Type B pancreatic cell (in vitro differentiated cells): ENCODE measurements at regions not wholly inside any gene's neighbourhood (a gene's known extent, or its start where the extent isn't known, plus 50 kb on each side); places are given as distances from the start of the nearest gene placed in this dataset.

Experiments used
- DNase-seq: peaks from one replicate; pipeline ENCODE4 v3.0.0; 2021; ENCODE audit warnings: mixed read lengths; ENCODE audit not compliant: unreplicated experiment; ENCODE audit errors: extremely low spot score
- H3K27ac Mint-ChIP-seq: 2 replicates; pipeline ENCODE4 v1.8.0; 2021; ENCODE audit warnings: mild to moderate bottlenecking, mixed read lengths
- H3K27me3 Mint-ChIP-seq: 2 replicates; pipeline ENCODE4 v1.8.0; 2021; ENCODE audit warnings: mixed read lengths
- H3K36me3 Mint-ChIP-seq: 2 replicates; pipeline ENCODE4 v1.8.0; 2021; ENCODE audit warnings: mixed read lengths
- H3K4me1 Mint-ChIP-seq: one replicate; pipeline ENCODE4 v1.8.0; 2021; ENCODE audit warnings: mixed read lengths; ENCODE audit not compliant: unreplicated experiment
- H3K4me3 Mint-ChIP-seq: 2 replicates; pipeline ENCODE4 v1.8.0; 2021; ENCODE audit warnings: mild to moderate bottlenecking, mixed read lengths
- H3K9me3 Mint-ChIP-seq: 2 replicates; pipeline ENCODE4 v1.8.0; 2021; ENCODE audit warnings: mixed read lengths
- TF ChIP-seq, protein P1 (sequence below): fragments of 200-600 bp; sonication (generic); conservative IDR thresholded peaks from 2 replicates; pipeline ENCODE4 v1.5.0; 2021; ENCODE audit warnings: antibody characterized with exemption, mild to moderate bottlenecking

DNA sequence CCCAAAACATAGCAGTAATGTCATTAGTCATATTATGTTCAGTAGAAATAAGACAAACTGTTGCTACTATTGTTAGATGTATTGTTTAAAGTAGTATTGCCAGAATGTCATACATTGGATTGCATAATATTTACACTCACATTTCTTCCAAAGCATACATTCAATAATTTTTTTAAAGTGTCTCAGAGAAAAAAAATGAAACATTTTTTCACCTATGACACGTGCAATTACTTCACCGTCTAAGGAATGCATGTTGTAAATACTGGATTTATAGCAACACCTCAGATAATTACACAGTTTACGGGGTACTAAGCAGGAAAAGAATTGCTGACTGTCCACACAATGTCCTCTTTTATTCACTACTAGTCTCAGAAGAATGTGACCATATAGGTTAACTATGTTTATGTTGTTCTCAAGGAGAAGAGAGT, 162.1 kb downstream of the PCDH18 start:
- Mint-ChIP-seq H3K4me1 (peaks cover 29% of the 10 kb centered on the region), H3K9me3 (peaks cover 5% of the 10 kb centered on the region), H3K4me3 (no peak overlapping the region), H3K27me3 (no peaks in the 10 kb centered on the region), H3K27ac (peak overlapping the region; percentile 67), H3K36me3 (peaks cover 6% of the 10 kb centered on the region)
- TF ChIP-seq, protein P1, sequence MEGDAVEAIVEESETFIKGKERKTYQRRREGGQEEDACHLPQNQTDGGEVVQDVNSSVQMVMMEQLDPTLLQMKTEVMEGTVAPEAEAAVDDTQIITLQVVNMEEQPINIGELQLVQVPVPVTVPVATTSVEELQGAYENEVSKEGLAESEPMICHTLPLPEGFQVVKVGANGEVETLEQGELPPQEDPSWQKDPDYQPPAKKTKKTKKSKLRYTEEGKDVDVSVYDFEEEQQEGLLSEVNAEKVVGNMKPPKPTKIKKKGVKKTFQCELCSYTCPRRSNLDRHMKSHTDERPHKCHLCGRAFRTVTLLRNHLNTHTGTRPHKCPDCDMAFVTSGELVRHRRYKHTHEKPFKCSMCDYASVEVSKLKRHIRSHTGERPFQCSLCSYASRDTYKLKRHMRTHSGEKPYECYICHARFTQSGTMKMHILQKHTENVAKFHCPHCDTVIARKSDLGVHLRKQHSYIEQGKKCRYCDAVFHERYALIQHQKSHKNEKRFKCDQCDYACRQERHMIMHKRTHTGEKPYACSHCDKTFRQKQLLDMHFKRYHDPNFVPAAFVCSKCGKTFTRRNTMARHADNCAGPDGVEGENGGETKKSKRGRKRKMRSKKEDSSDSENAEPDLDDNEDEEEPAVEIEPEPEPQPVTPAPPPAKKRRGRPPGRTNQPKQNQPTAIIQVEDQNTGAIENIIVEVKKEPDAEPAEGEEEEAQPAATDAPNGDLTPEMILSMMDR = no peak
- no peak for DNase-seq

DNA sequence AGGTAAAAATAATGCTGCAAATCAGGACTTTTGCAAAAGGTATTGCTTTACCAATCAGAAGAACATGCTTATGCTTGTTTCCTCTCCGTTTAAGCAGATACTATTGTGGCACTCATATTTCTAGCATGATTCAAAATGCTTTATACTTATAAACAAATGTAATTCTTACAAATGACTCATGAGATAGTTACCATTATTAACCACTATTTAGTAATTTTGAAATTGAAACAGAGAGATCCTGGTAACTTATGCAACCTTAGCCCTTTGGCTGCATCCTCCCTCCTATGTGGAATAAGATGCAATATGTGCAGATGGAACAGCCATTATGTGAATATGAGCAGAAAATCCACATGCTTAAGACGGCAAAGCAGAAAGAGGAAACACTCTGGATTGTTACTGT, 164.7 kb downstream of the PCDH18 start:
- H3K9me3 Mint-ChIP-seq = peaks cover 5% of the 10 kb centered on the region
- H3K4me1 Mint-ChIP-seq = peaks cover 12% of the 10 kb centered on the region
- TF ChIP-seq, protein P1 = no peak
- no peak overlapping the region for H3K4me3 Mint-ChIP-seq
- no peaks in the 10 kb centered on the region for H3K27me3 Mint-ChIP-seq
- no peak overlapping the region for H3K27ac Mint-ChIP-seq
- no peak for DNase-seq
- no peaks in the 10 kb centered on the region for H3K36me3 Mint-ChIP-seq

- Mint-ChIP-seq H3K4me3 (no peak overlapping the region), H3K27me3 (no peaks in the 10 kb centered on the region), H3K36me3 (no peaks in the 10 kb centered on the region), H3K27ac (no peak overlapping the region), H3K9me3 (no peaks in the 10 kb centered on the region), H3K4me1 (peaks cover 7% of the 10 kb centered on the region)
- DNase-seq = no peak
- TF ChIP-seq, protein P1 = no peak
Observed at GRCh38 chr4:137363496-137363895, 168.8 kb downstream of the PCDH18 start.

GRCh38 chr4:137361756-137362470, 170.4 kb downstream of the PCDH18 start:
- DNase-seq = no peak
- TF ChIP-seq, protein P1 = no peak

DNA sequence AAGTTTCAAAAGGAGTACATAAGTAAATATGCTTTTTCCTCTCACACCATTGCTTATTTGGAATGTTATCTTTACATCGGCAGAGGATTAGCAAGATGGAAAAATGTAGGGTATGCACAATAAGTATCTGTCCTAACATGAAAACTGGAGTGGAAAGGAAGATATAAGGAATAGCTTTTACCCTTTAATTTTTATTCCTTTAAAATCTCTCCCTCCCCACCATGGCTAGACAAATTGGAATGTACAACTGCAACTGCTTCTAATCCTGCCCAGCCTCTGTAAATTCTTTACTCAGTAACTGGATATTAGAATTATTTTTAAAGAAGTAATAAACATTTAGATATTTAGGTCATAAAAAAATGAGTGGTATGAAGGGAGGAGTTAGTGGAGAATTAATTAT, 171.5 kb downstream of the PCDH18 start:
- Mint-ChIP-seq H3K9me3 (no peaks in the 10 kb centered on the region), H3K36me3 (no peaks in the 10 kb centered on the region), H3K4me1 (peaks cover 7% of the 10 kb centered on the region), H3K4me3 (no peak overlapping the region), H3K27ac (peak overlapping the region; percentile 82), H3K27me3 (no peaks in the 10 kb centered on the region)
- DNase-seq = no peak
- TF ChIP-seq, protein P1 = no peak

More at GRCh38 chr4:137361756-137362470, 170.4 kb downstream of the PCDH18 start:
- H3K4me3 Mint-ChIP-seq = no peak overlapping the region
- no peaks in the 10 kb centered on the region for H3K9me3 Mint-ChIP-seq
- no peak overlapping the region for H3K27ac Mint-ChIP-seq
- H3K4me1 Mint-ChIP-seq = peaks cover 7% of the 10 kb centered on the region
- no peaks in the 10 kb centered on the region for H3K36me3 Mint-ChIP-seq
- no peaks in the 10 kb centered on the region for H3K27me3 Mint-ChIP-seq
